Gastrocnemius medialis (tissue), 4 donors: ENCODE measurements at regions not wholly inside any gene's neighbourhood (a gene's known extent, or its start where the extent isn't known, plus 50 kb on each side); places are given as distances from the start of the nearest gene placed in this dataset.

ENCODE experiments used
- CTCF ChIP-seq, 5 experiments: fragments of 450-650 bp in 3 of 5; fragments of 200-600 bp in 2 of 5; sonication (generic) in 2 of 5; IDR thresholded peaks in 4 of 5; conservative IDR thresholded peaks in 1 of 5; 1 replicate in 4 of 5; 2 replicates in 1 of 5; pipeline ENCODE4 v1.5.1; 2016 to 2019; ENCODE audit warnings: antibody characterized with exemption in 5 of 5, mild to moderate bottlenecking in 3 of 5, moderate library complexity in 3 of 5
- POLR2A ChIP-seq, 2 donors: fragments of 450-650 bp; IDR thresholded peaks; one replicate each; pipeline ENCODE4 v1.6.1; 2017; ENCODE audit warnings: antibody characterized with exemption in 2 of 2, mild to moderate bottlenecking in 2 of 2, moderate library complexity in 2 of 2

GRCh38 chr11:105244160-105244825 lies 104.7 kb upstream of the CARD18 start:
- TF ChIP-seq CTCF (IDR thresholded peaks at IDR 0.05 in 4 of 5, conservative IDR thresholded peaks at IDR 0.05 in 1 of 5) = no peak
- no peak for TF ChIP-seq POLR2A (IDR thresholded peaks at IDR 0.05)
